Psoas muscle (tissue), 7 donors: ENCODE measurements at regions not wholly inside any gene's neighbourhood (a gene's known extent, or its start where the extent isn't known, plus 50 kb on each side); places are given as distances from the start of the nearest gene placed in this dataset.

ENCODE experiments used
- ATAC-seq, 4 donors: fragments of 200-7000 bp; cut with Tn5 transposase; one replicate each; pipeline ENCODE4 v1.9.1; 2020; ENCODE audit warnings: moderate library complexity in 3 of 4, mild to moderate bottlenecking in 2 of 4
- DNase-seq, 2 donors: peaks; one replicate each; pipeline ENCODE4 v3.0.0-alpha.2; 2020
- H3K27ac ChIP-seq: fragments of 200-600 bp; one replicate; pipeline ENCODE4 v1.8.0; 2022
- H3K27me3 ChIP-seq, 3 donors: fragments of 200-600 bp in 1 of 3; one replicate each; pipeline versions ENCODE4 v1.6.1 to v1.8.0; 2013 to 2022; ENCODE audit warnings: low read length in 2 of 3, mild to moderate bottlenecking in 2 of 3, moderate library complexity in 1 of 3; ENCODE audit not compliant: insufficient read depth in 3 of 3
- H3K36me3 ChIP-seq, 2 donors: fragments of 200-600 bp in 1 of 2; one replicate each; pipeline versions ENCODE4 v1.6.1 to v1.8.0; 2013 to 2022; ENCODE audit warnings: low read depth in 1 of 2, mild to moderate bottlenecking in 1 of 2, moderate library complexity in 1 of 2; ENCODE audit not compliant: insufficient read depth in 1 of 2
- H3K4me1 ChIP-seq: fragments of 200-600 bp; one replicate; pipeline ENCODE4 v1.8.0; 2022
- H3K4me3 ChIP-seq: fragments of 200-600 bp; one replicate; pipeline ENCODE4 v1.8.0; 2022; ENCODE audit warnings: mild to moderate bottlenecking
- H3K9me3 ChIP-seq: fragments of 200-600 bp; one replicate; pipeline ENCODE4 v1.8.0; 2022
- CTCF ChIP-seq: fragments of 200-600 bp; IDR thresholded peaks from one replicate; pipeline ENCODE4 v1.8.0; 2022; ENCODE audit warnings: antibody characterized with exemption
- WGBS, 3 donors: extraction: QIAGEN DNeasy Blood & Tissue Kit; methylation state at CpG; one replicate each; pipeline versions ENCODE4 v1.1.6 to v1.1.7; 2013; 5-methylcytosine and 5-hydroxymethylcytosine counted together
- intact Hi-C, 2 donors: fragments of 100-400 bp; cut with DNase I; formaldehyde crosslinking; loops; one replicate each; pipeline versions ENCODE4 v1.11.0 to v1.14.2; 2022
- donor health status: healthy with polysubstance abuse.
- donor health status: DM: no; HTN: no; CAD: no; lungs with moderate emphysema.
- donor health status: Bipolar disorder and iron deficiency.
- donor health status: healthy.
- donor health status: DM: yes; HTN: yes; CAD: no.
- donor health status: DM: no; HTN: no; CAD: no.
- donor health status: DM: yes; HTN: yes; CAD: no.

- TF ChIP-seq CTCF = no peak
- H3K4me3 ChIP-seq = no peak overlapping the region
- H3K9me3 ChIP-seq = no peaks in the 10 kb centered on the region
- H3K4me1 ChIP-seq = no peaks in the 10 kb centered on the region
- no peaks in the 10 kb centered on the region for H3K36me3 ChIP-seq
- no peaks in the 10 kb centered on the region for H3K27me3 ChIP-seq
- ATAC-seq = no peak
- DNase-seq = no peak
- intact Hi-C loops = loop anchor here in 1 of 2 donors (10.0 kb wide), 1 partner anchor 215 kb away; no protein-coding TSS in a partner anchor
- H3K27ac ChIP-seq = no peak overlapping the region
- 75 to 78% (median 77%) methylated on average over 4 of the region's 4 CpGs for WGBS, 3 donors
Observed at GRCh38 chr2:176419591-176420071, 150.4 kb downstream of the MTX2 start.

- no peaks in the 10 kb centered on the region for H3K27me3 ChIP-seq
- 81 to 86% (median 85%) methylated on average over 5 of the region's 5 CpGs for whole genome bisulfite sequencing, 3 donors
- no peak for TF ChIP-seq CTCF
- H3K27ac ChIP-seq = no peak overlapping the region
- no peaks in the 10 kb centered on the region for H3K4me1 ChIP-seq
- ATAC-seq = no peak
- no peak overlapping the region for H3K4me3 ChIP-seq
- intact Hi-C loops = loop anchor here in 1 of 2 donors (10.0 kb wide), 1 partner anchor 217 kb away; no protein-coding TSS in a partner anchor
- DNase-seq = no peak
- no peaks in the 10 kb centered on the region for H3K36me3 ChIP-seq
- no peaks in the 10 kb centered on the region for H3K9me3 ChIP-seq
Observed at GRCh38 chr2:176421297-176422050, 152.2 kb downstream of the MTX2 start.

GRCh38 chr2:176423819-176424218 lies 154.6 kb downstream of the MTX2 start:
- WGBS, 3 donors = 32 to 36% (median 35%) methylated on average over 2 of the region's 2 CpGs
- H3K27ac ChIP-seq = no peak overlapping the region
- no peak for TF ChIP-seq CTCF
- H3K36me3 ChIP-seq = no peaks in the 10 kb centered on the region
- DNase-seq (no peak), ATAC-seq (no peak)
- H3K4me3 ChIP-seq = no peak overlapping the region
- no peaks in the 10 kb centered on the region for H3K9me3 ChIP-seq
- intact Hi-C loops = loop anchor here in 1 of 2 donors (10.0 kb wide), 1 partner anchor 219 kb away; no protein-coding TSS in a partner anchor
- H3K27me3 ChIP-seq = peaks cover 0 to 5% (median 0%) of the 10 kb centered on the region in 3 donors
- H3K4me1 ChIP-seq = no peaks in the 10 kb centered on the region

- Histone ChIP-seq H3K36me3 (no peaks in the 10 kb centered on the region), H3K9me3 (no peaks in the 10 kb centered on the region), H3K4me3 (no peak overlapping the region), H3K4me1 (no peaks in the 10 kb centered on the region), H3K27me3 (peaks cover 0 to 5% (median 0%) of the 10 kb centered on the region in 3 donors), H3K27ac (no peak overlapping the region)
- whole genome bisulfite sequencing, 3 donors = 34 to 46% (median 38%) methylated on average over 2 of the region's 2 CpGs
- TF ChIP-seq CTCF = no peak
- DNase-seq (no peak), ATAC-seq (no peak)
- intact Hi-C loops = loop anchor here in 1 of 2 donors (10.0 kb wide), 1 partner anchor 220 kb away; no protein-coding TSS in a partner anchor
Observed at GRCh38 chr2:176424746-176425145, 155.5 kb downstream of the MTX2 start.
